GM18511 (cell line): ENCODE measurements at regions not wholly inside any gene's neighbourhood (a gene's known extent, or its start where the extent isn't known, plus 50 kb on each side); places are given as distances from the start of the nearest gene placed in this dataset.

Source experiments
- ATAC-seq: cut with Tn5 transposase; IDR thresholded peaks from one replicate; pipeline ENCODE4 v1.9.1; 2021; ENCODE audit warnings: mild to moderate bottlenecking, moderate library complexity; ENCODE audit not compliant: unreplicated experiment

- ATAC-seq, result no peak
Observed at GRCh38 chr19:31908496-31909225, 436.7 kb upstream of the ZNF507 start.

- no peak for ATAC-seq
Observed at GRCh38 chr19:31910224-31910623, 435.2 kb upstream of the ZNF507 start.

GRCh38 chr19:31911577-31911976 is 433.8 kb upstream of the ZNF507 start:
- no peak for ATAC-seq

GRCh38 chr19:31913103-31913661 is 432.2 kb upstream of the ZNF507 start:
- ATAC-seq, result no peak

- no peak for ATAC-seq
Observed at GRCh38 chr19:31930401-31930800, 415.0 kb upstream of the ZNF507 start.

GRCh38 chr19:31937983-31938382 is 407.4 kb upstream of the ZNF507 start:
- ATAC-seq, result no peak

GRCh38 chr19:31938675-31939074 is 406.7 kb upstream of the ZNF507 start:
- no peak for ATAC-seq

- ATAC-seq, result no peak
Observed at GRCh38 chr19:31940396-31940795, 405.0 kb upstream of the ZNF507 start.

GRCh38 chr19:31943191-31943661 is 402.2 kb upstream of the ZNF507 start:
- no peak for ATAC-seq

- ATAC-seq, result no peak
Observed at GRCh38 chr19:31943778-31944177, 401.6 kb upstream of the ZNF507 start.

- ATAC-seq, result no peak
Observed at GRCh38 chr19:31944326-31944725, 401.1 kb upstream of the ZNF507 start.

- ATAC-seq, result no peak
Observed at GRCh38 chr19:31946491-31946890, 398.9 kb upstream of the ZNF507 start.

- ATAC-seq, result no peak
Observed at GRCh38 chr19:31947436-31948115, 397.8 kb upstream of the ZNF507 start.

GRCh38 chr19:31952693-31953092 is 392.7 kb upstream of the ZNF507 start:
- no peak for ATAC-seq

GRCh38 chr19:31955061-31955460 is 390.3 kb upstream of the ZNF507 start:
- ATAC-seq, result no peak

- no peak for ATAC-seq
Observed at GRCh38 chr19:31955884-31956283, 389.5 kb upstream of the ZNF507 start.

- ATAC-seq, result no peak
Observed at GRCh38 chr19:31956771-31957392, 388.5 kb upstream of the ZNF507 start.

- no peak for ATAC-seq
Observed at GRCh38 chr19:31957711-31958110, 387.7 kb upstream of the ZNF507 start.

GRCh38 chr19:31959527-31960018 is 385.8 kb upstream of the ZNF507 start:
- no peak for ATAC-seq

GRCh38 chr19:31960474-31960873 is 384.9 kb upstream of the ZNF507 start:
- no peak for ATAC-seq

GRCh38 chr19:31961191-31961590 is 384.2 kb upstream of the ZNF507 start:
- no peak for ATAC-seq
